SK-N-SH treated with all-trans-retinoic acid at 6 μM for 48 hours (cell line): ENCODE measurements at regions not wholly inside any gene's neighbourhood (a gene's known extent, or its start where the extent isn't known, plus 50 kb on each side); places are given as distances from the start of the nearest gene placed in this dataset.

ENCODE experiments used
- ATAC-seq: fragments of 200-7000 bp; cut with Tn5 transposase; 3 replicates; pipeline ENCODE4 v1.9.1; 2020; ENCODE audit warnings: mild to moderate bottlenecking, moderate library complexity
- ARNTL ChIP-seq: fragments of 450-650 bp; formaldehyde crosslinking; IDR thresholded peaks from 2 replicates; pipeline ENCODE4 v1.5.0; 2020; ENCODE audit warnings: low read depth, mild to moderate bottlenecking, moderate library complexity, borderline replicate concordance
- BACH2 ChIP-seq: fragments of 250-450 bp; sonication (Bioruptor Pico); IDR thresholded peaks from 2 replicates; pipeline ENCODE4 v1.9.0; 2021; ENCODE audit warnings: mild to moderate bottlenecking, borderline replicate concordance
- CREB5 ChIP-seq: fragments of 250-450 bp; sonication (Bioruptor Pico); IDR thresholded peaks from 2 replicates; pipeline ENCODE4 v1.5.1; 2020; ENCODE audit warnings: low read depth, mild to moderate bottlenecking, moderate library complexity
- CSRNP3 ChIP-seq: fragments of 250-450 bp; sonication (Bioruptor Pico); IDR thresholded peaks from 2 replicates; pipeline ENCODE4 v1.5.1; 2021; ENCODE audit warnings: mild to moderate bottlenecking, moderate library complexity
- ESRRG ChIP-seq: fragments of 250-450 bp; sonication (Bioruptor Pico); IDR thresholded peaks from 2 replicates; pipeline ENCODE4 v1.6.1; 2021; ENCODE audit warnings: mild to moderate bottlenecking
- ISL1 ChIP-seq: fragments of 250-450 bp; sonication (Bioruptor Pico); IDR thresholded peaks from 2 replicates; pipeline ENCODE4 v2.1.2; 2022; ENCODE audit warnings: mild to moderate bottlenecking, moderate library complexity
- OSR1 ChIP-seq: fragments of 250-450 bp; sonication (Bioruptor Pico); IDR thresholded peaks from 2 replicates; pipeline ENCODE4 v1.8.0; 2022; ENCODE audit warnings: moderate library complexity, mild to moderate bottlenecking, inconsistent platforms
- PATZ1 ChIP-seq: fragments of 250-450 bp; sonication (Bioruptor Pico); IDR thresholded peaks from 2 replicates; pipeline ENCODE4 v1.8.0; 2020; ENCODE audit warnings: mild to moderate bottlenecking, moderate library complexity, borderline replicate concordance
- PPARA ChIP-seq: fragments of 250-450 bp; sonication (Bioruptor Pico); IDR thresholded peaks from 2 replicates; pipeline ENCODE4 v1.5.0; 2020; ENCODE audit warnings: mild to moderate bottlenecking, borderline replicate concordance
- RARB ChIP-seq: fragments of 250-450 bp; sonication (Bioruptor Pico); IDR thresholded peaks from 2 replicates; pipeline ENCODE4 v1.8.0; 2021; ENCODE audit warnings: mild to moderate bottlenecking, moderate library complexity
- SNAI2 ChIP-seq: fragments of 250-450 bp; sonication (Bioruptor Pico); IDR thresholded peaks from 2 replicates; pipeline ENCODE4 v1.5.0; 2020; ENCODE audit warnings: mild to moderate bottlenecking, moderate library complexity
- TOX ChIP-seq: fragments of 250-450 bp; sonication (Bioruptor Pico); IDR thresholded peaks from 2 replicates; pipeline ENCODE4 v1.8.0; 2021; ENCODE audit warnings: mild to moderate bottlenecking, moderate library complexity, borderline replicate concordance
- ZC3H10 ChIP-seq: fragments of 250-450 bp; sonication (Bioruptor Pico); IDR thresholded peaks from 2 replicates; pipeline ENCODE4 v1.5.1; 2021; ENCODE audit warnings: mild to moderate bottlenecking, moderate library complexity
- ZNF70 ChIP-seq: fragments of 450-650 bp; formaldehyde crosslinking; IDR thresholded peaks from 2 replicates; pipeline ENCODE4 v1.5.0; 2020; ENCODE audit warnings: mild to moderate bottlenecking, moderate library complexity
- ZNF8 ChIP-seq: fragments of 450-650 bp; formaldehyde crosslinking; IDR thresholded peaks from 2 replicates; pipeline ENCODE4 v1.5.0; 2020; ENCODE audit warnings: mild to moderate bottlenecking, moderate library complexity
- TF ChIP-seq, protein P1 (sequence below): fragments of 250-450 bp; sonication (Bioruptor Pico); IDR thresholded peaks from 2 replicates; pipeline ENCODE4 v1.8.0; 2021; ENCODE audit warnings: low read depth, mild to moderate bottlenecking, moderate library complexity, borderline replicate concordance

DNA sequence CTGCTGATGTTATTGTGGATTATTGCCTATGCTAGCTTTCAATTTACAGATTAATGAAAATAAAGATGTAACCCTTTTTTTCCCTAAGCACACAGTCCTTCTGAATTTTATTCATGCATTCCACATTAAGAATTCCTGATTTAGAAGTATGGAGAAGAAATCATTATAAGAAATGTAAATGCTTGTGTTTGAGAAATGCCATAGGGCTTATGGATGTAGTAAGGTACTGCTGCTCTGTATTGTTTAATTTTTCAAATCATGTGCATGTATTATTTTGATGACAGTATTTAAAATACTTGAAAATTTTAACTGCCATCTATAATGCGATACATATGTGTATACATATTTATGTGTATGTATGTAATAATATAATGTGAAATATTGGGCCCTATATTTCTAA, 167.1 kb upstream of the SOX5 start (continued):
- TF ChIP-seq CSRNP3 (CRISPR knock-in tag) (no peak), TOX (CRISPR knock-in tag) (no peak), RARB (no peak)
- TF ChIP-seq, protein P1, sequence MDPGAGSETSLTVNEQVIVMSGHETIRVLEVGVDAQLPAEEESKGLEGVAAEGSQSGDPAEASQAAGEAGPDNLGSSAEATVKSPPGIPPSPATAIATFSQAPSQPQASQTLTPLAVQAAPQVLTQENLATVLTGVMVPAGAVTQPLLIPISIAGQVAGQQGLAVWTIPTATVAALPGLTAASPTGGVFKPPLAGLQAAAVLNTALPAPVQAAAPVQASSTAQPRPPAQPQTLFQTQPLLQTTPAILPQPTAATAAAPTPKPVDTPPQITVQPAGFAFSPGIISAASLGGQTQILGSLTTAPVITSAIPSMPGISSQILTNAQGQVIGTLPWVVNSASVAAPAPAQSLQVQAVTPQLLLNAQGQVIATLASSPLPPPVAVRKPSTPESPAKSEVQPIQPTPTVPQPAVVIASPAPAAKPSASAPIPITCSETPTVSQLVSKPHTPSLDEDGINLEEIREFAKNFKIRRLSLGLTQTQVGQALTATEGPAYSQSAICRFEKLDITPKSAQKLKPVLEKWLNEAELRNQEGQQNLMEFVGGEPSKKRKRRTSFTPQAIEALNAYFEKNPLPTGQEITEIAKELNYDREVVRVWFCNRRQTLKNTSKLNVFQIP: no peak

DNA sequence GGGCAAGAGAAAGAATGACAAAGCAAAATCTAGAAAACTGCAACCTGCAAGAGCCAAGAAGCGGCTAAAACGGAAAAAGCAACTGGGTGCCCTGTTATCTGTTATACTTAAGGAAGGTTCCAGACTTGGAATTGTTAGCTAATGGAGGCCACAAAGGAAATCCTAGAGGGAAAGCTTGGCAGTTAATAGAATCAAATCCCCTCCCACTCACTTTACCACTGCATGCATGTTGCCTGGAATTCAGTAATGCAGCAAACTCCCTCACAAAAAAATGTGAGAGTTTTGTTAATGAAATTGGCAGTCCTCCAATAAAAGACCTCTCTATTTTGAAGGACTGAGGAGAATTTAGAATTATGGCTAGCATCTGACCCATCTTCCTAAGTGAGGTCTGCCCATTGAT, 164.2 kb upstream of the SOX5 start:
- ATAC-seq: no peak
- TF ChIP-seq ZNF70 (CRISPR knock-in tag) (no peak), CREB5 (CRISPR knock-in tag) (no peak), ESRRG (CRISPR knock-in tag) (no peak)

DNA sequence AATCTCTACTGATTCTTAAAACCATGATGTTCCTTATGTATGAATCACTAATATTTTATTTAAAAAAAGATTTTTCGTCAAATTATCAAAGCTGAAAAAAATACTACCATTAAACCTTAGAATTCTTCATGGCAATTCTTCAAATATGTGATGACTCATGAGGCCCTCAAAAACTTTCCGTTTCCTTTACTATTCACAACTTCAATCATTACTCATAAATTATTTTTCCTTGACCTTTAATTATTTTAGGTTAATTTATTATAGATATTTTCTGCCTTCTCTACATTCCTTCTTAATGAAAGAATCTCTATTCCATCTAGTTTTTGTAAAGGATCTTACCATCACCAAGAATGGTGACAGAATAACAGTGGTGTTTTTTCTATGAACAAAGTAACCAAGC, 162.1 kb upstream of the SOX5 start:
- ATAC-seq: peak; percentile 33; the same call in 2 of the 3 replicates
- TF ChIP-seq SNAI2 (CRISPR knock-in tag) (no peak), ISL1 (peak; percentile 29; the same call in 1 of the 2 replicates)

- TF ChIP-seq PATZ1 (CRISPR knock-in tag): no peak
- no peak for TF ChIP-seq SNAI2 (CRISPR knock-in tag)
- TF ChIP-seq ZC3H10 (CRISPR knock-in tag): no peak
- no peak for TF ChIP-seq ZNF8
- TF ChIP-seq RARB: no peak
- no peak for TF ChIP-seq BACH2 (CRISPR knock-in tag)
- no peak for TF ChIP-seq TOX (CRISPR knock-in tag)
- no peak for TF ChIP-seq ISL1
- TF ChIP-seq ARNTL: no peak
- no peak for TF ChIP-seq CSRNP3 (CRISPR knock-in tag)
- TF ChIP-seq PPARA: no peak
- TF ChIP-seq CREB5 (CRISPR knock-in tag): no peak
- TF ChIP-seq, protein P1: no peak
- no peak for TF ChIP-seq OSR1 (CRISPR knock-in tag)
- TF ChIP-seq, all 23 proteins: peak for 0
- ATAC-seq: peak; percentile 67
Observed at GRCh38 chr12:24111086-24111485, 161.6 kb upstream of the SOX5 start.
